Non-pigmented ciliary epithelial cell (primary cell): ENCODE measurements at regions not wholly inside any gene's neighbourhood (a gene's known extent, or its start where the extent isn't known, plus 50 kb on each side); places are given as distances from the start of the nearest gene placed in this dataset.

Experiments used
- DNase-seq: peaks from one replicate; pipeline ENCODE4 v3.0.0-alpha.2; 2010; ENCODE audit warnings: low read depth

DNA sequence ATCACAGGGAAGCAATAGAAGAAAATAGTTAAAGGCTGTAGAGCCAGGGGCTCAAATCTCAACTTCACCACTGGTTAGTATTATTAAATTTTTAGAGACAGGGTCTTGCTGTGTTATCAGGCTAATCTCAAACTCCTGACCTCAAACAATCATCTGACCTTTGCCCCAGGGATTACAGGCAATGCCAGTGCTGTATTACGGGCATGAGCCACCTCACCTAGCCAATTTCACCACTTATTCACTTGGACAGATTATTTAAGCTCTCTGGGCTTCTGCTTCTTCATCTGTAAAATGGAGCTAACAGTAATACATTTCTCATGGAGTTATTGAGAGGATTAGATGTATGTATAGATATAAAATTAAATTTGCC, 155.9 kb upstream of the KLF4 start:
- DNase-seq, result no peak

DNA sequence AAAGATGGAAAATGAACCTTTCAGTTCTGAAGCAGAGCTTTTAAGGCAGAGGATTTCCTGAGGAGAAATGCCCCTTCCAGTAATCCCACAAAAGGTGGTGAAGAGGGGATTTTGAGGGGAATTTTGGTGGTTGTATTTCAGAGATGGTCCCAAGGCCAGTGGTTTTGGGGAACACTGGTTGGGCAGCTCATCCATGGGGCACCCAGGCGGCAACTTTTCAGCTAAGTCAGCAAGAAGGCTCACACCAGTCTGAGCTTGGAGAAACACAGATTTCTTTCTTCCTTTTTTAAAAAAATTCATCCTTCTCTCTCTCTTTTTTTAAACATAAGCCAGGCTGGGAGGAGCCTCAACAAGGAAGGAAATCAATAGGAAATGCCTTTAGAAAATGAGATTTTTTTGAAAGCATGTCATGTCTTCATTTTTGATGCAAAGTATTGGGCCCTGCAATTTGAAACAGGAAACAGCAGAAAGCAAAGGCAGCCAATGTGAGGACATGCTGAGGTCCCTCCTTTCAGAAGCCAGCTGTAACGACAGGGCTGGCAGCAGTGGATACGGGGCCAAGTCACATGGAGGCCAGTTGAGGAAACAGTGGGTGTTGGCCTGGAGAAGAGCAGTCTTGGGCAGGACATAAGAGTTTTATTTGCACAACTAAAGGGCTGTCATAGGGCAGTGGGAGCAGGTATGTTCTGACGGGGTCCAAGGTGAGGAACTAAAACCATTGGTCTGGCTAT, 155.3 kb upstream of the KLF4 start:
- no peak for DNase-seq

DNA sequence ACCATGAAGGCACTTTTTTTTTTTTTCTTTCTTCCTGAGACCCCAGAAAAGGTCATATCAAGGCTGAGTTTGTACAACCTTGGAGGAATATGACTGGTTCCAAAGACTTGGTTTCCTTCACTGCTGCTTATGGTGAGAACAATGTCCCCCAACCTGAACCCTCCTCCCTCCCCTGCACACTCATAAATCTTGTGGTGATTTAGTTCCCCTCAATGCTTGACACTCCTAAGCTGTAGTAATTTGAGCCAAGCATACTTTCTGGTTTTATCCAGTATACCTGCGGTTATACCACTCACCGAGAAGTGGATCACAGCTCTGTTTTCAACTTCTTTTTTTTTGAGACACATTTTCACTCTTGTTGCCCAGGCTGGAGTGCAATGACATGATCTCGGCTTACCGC, 149.9 kb upstream of the KLF4 start:
- DNase-seq, result no peak

DNA sequence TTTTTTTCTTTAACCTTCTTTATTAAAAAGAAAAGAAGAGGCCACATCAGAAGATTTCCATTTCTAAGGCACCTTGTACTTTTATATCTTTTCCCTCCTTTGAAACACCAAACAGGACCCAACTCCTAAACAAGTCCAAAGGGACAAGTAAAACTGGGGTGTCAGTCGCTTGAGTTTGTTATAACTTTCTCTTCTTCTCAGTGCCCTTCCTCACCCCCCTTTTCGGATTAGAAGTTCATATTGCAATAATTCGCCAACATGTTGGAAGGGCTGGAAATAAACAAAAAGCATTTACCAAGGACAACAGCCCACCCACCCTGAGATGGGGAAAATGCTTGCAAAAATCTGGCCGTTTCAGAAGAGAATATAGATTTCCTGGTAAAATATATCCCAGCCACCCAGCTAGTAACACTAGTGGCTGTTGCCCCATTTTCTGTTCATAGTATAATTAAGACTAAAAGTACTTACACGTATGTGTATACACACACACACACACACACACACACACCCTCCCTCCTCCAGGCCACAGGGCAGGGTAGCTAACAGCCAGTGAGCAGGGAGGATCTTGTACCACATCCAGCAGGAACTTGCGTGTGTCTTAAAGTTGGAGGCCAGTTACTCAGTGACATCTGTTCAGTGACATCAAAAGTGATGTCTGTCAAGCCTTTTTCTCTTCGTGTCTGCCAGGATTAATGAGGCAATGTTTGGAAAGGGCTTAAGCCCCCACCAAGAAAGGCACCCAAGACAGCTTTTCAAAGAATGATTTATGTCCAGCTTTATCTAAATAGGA, 149.1 kb upstream of the KLF4 start:
- DNase-seq, result no peak

DNA sequence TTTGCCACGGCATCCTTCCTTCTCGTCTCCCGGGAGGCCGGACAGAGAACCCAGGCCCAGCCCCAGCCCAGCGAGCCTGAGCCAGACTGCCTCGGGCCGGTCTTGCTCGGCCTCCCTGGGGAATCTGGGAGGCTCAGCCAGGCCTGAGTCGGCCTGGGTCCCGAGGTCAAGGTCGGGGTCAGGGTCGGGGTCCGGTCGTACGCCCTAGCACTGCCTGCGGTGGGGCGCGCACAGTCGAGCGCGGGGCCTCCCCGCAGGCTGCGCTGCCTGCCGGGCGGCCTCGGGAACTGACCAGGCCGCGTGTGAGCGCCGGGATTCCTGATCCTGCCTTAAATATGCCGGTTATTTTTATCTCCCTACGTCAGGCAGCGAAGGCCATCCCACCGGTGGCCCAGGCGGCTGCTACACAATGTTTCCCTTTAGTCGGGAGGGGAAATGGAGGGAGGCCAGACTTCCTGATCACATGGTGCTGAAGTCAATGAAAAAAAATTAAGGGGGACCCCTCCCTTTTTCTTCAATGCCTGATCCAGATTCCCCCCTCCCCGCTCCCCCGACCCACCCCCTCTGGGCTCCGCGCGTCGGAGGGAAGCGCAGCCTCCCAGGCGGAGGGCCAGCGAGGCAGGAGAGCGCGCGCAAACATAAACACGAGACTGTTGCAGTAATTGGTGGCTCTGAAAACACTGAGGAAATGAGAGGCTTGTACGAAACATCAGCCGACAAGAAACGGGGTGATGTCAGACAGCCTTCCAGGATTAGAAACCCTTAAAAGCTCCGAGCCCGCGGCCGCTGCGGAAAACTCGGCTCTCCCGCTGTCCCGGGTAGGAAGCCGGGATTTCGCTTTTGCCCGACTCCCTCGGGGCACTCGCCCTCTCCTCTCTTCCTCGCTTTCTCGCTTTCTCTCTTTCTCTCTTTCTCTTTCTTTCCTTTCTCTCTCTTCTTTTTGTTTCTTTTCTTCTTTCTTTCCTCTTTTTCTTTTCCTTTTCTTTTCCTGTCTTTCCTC, 148.2 kb upstream of the KLF4 start:
- DNase-seq, result peak; percentile 89

GRCh38 chr9:107636571-107637381, 147.2 kb upstream of the KLF4 start:
- no peak for DNase-seq

DNA sequence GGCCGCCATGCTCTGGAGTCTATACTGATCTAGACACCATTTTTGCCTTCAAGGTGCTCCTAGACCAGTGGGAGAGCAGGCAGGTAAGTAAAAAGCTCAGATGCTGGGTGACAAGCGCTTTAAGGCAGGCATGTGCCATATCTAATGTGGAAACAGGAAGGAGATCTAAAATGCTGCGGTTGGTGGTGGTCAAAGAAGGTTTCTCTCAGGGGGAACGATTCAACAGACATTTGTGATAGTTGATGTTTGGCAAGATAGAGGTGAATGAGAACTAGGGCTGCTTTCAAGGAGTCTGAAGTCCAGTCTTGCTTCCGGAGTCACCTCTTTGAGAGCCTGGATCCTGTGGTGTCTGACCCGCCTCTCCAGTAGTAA, 146.2 kb upstream of the KLF4 start:
- DNase-seq, result no peak

DNA sequence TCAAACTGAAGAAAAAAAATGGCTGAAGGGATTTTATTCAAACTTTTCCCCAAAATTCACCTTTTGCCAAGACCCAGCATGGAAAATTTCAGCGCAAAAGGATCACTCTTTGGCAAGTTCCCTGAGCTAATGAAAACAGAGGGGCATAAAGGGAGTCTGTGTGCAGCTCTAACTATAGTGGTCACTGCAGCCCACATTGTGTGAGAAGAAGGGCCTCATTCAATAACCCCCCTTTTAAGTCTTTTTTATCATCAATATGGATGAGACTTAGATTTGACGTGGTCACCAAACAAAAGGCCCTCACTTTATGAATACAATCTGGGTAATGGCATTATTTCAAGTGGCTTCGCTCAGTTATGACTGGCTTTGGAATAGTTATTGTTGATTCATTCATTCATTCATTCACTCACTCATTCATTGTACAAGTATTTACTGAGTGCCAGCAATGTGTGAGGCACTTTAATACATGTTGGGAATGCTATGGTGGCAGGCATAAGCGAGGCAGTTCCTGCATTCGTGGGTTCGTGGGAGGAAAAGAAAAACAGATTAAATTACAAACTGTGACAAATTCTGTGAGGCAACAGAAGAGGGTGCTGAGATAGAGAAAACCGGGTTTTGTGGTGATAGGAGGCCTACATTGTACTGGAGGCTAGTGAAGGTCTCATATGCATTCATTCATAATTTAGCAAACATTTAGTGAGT, 145.7 kb upstream of the KLF4 start:
- no peak for DNase-seq

GRCh38 chr9:107633406-107633805, 143.8 kb upstream of the KLF4 start:
- no peak for DNase-seq

DNA sequence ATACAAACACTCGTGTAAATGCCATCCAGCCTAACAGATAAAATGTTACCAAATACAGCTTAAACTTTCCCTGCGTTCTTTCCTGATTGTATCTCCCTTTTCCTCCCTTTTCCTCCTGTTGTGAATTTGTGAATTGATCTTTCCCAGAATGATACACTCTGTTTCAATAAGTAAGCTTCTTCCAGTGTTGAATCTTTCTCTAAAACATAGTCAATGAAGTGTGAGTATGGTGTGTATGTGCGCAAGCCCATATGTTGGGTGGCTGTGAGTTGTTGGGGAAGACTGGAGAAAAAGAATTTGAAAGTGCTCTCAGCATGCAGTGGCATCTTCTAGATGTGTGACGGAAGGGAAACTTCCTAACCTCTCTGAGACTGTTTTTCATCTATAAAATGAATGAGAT, 143.1 kb upstream of the KLF4 start:
- DNase-seq, result no peak

GRCh38 chr9:107632216-107632615, 142.6 kb upstream of the KLF4 start:
- no peak for DNase-seq

GRCh38 chr9:107631788-107632187, 142.2 kb upstream of the KLF4 start:
- DNase-seq, result no peak

GRCh38 chr9:107630156-107630555, 140.6 kb upstream of the KLF4 start:
- no peak for DNase-seq

GRCh38 chr9:107628444-107628843, 138.9 kb upstream of the KLF4 start:
- no peak for DNase-seq

- no peak for DNase-seq
Observed at GRCh38 chr9:107627781-107628180, 138.2 kb upstream of the KLF4 start.

DNA sequence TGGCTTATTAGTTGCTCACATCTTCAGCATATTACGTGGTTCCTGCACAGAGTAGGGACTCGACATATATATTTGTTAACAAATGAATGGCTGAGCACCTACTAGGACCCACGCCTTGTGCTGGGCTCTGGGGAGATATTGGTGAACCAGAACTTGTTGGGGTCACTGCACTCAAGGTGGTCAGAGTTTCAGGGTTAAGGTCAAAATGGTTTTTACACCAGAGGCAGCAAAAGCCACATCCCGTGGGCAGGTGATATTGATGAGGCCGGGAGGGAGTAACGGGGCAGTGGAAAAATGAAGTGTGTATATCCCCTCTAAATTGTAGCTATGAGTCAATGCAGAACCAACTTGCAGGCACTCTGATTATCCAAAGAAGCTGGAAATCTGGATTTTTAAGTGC, 136.5 kb upstream of the KLF4 start:
- no peak for DNase-seq

DNA sequence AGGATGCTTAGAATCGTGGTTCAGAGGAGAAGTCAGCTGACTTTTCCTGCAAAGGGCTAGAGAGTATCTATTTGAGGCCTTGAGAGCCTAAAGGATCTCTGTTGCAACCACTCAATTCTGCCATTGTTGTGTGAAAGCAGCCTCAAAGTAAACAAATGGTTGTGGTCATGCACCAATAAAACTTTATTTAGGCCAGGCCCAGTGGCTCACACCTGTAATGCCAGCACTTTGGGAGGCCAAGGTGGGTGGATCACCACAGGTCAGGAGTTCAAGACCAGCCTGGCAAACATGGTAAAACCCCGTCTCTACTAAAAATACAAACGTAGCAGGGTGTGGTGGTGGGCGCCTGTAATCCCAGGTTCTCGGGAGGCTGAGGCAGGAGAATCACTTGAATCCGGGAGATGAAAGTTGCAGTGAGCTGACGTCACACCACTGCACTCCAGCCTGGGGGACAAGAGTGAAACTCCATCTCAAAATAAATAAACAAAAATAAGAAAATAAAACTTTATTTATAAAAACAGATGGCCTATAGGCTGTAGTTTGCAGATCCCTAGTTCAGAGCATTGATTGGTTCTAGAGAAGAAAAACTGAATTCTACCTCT, 135.9 kb upstream of the KLF4 start:
- no peak for DNase-seq

DNA sequence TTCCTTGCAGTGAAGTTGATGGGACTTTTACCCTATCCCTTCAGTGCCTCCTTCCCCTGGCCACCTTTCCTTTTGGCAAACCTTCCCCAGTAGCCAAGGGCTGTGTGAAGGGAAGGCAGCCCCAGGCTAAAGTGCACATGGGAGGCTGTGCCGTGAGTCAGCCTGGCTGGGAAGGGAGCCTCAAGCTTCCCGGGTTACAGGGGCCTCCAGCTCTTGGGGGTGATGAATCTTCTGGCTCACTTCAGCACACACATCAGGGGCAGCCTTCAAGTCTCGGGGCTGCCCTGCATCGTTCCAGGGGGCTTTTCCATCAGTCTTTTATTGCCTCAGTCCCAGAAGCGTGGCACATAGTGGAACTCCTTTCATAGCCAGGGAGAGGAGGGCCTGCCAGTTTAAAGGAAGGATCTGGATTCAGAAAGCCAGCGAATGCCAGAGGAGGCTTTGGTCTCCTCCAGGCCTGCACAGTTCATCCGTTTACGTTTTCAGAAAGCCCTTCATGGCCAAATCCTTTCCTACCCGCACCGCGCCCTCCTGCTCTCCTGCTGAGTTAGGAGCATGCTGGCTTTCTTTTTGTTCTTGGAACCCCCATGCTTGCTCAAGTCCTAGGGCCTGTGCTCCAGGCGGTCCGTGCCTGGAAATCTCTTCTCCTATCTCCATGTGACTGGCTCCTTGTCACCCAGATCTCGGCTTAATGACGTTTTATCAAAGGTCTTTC, 134.8 kb upstream of the KLF4 start:
- no peak for DNase-seq

- DNase-seq, result no peak
Observed at GRCh38 chr9:107621436-107621835, 131.9 kb upstream of the KLF4 start.

DNA sequence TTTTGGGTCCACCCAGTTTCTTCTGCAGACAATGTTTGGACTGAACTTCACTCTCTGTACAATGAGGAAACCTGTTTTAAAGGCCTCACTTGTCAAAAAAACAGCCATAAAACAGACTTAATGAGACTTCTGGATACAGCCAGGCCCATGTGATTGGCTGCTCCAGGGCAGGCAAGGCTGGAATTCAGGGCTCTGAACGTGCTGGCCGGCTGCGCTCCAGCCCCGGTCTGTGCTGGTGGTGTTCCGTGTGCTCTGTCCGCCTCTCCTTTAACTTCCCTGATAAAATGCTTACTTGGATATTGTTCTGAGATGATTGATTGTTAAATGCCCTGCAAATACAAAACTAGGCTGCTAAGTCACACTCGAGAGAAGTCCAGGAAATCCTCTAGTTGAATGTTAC, 131.2 kb upstream of the KLF4 start:
- DNase-seq, result no peak
